ENCODE measurements at regions not wholly inside any gene's neighbourhood (a gene's known extent, or its start where the extent isn't known, plus 50 kb on each side); places are given as distances from the start of the nearest gene placed in this dataset.

DNA sequence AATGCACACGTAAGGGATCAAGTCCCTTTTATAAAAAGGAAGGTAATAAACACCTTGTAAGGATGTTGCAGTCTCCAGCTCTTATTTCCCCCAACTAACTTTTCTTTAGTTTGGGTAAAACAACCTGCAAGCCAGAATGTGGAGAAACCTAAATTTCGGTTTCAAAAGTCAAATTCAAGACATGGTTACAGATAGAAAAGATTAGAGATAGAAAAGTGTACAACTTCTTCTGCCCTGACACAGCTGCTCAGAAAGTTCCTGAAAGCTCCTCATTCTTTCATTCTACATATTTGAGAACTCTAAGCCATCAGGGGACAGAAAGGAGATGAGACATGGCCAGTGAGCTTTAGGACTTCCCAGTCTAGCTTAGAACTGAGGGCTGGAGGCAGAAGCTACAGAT, 574.9 kb downstream of the DIPK2A start:
- no peak for TF ChIP-seq EGR1 (IDR thresholded peaks at IDR 0.05)
- TF ChIP-seq, protein P1, sequence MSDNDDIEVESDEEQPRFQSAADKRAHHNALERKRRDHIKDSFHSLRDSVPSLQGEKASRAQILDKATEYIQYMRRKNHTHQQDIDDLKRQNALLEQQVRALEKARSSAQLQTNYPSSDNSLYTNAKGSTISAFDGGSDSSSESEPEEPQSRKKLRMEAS (IDR thresholded peaks at IDR 0.05), result no peak
- no peak for TF ChIP-seq RAD21 (IDR thresholded peaks at IDR 0.05; ENCODE audit: low read depth)
- TF ChIP-seq CREB1 (IDR thresholded peaks at IDR 0.05; ENCODE audit: low read depth), result no peak
- no peak for TF ChIP-seq CEBPB (IDR thresholded peaks at IDR 0.05)
- no peak for TF ChIP-seq NFIC (IDR thresholded peaks at IDR 0.05)
- no peak for TF ChIP-seq EP300 (IDR thresholded peaks at IDR 0.05; ENCODE audit: borderline replicate concordance)
- TF ChIP-seq YY1 (IDR thresholded peaks at IDR 0.05; ENCODE audit: low read depth), result no peak
- TF ChIP-seq, protein P2, sequence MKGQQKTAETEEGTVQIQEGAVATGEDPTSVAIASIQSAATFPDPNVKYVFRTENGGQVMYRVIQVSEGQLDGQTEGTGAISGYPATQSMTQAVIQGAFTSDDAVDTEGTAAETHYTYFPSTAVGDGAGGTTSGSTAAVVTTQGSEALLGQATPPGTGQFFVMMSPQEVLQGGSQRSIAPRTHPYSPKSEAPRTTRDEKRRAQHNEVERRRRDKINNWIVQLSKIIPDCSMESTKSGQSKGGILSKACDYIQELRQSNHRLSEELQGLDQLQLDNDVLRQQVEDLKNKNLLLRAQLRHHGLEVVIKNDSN (IDR thresholded peaks at IDR 0.05), result no peak
- TF ChIP-seq, protein P3, sequence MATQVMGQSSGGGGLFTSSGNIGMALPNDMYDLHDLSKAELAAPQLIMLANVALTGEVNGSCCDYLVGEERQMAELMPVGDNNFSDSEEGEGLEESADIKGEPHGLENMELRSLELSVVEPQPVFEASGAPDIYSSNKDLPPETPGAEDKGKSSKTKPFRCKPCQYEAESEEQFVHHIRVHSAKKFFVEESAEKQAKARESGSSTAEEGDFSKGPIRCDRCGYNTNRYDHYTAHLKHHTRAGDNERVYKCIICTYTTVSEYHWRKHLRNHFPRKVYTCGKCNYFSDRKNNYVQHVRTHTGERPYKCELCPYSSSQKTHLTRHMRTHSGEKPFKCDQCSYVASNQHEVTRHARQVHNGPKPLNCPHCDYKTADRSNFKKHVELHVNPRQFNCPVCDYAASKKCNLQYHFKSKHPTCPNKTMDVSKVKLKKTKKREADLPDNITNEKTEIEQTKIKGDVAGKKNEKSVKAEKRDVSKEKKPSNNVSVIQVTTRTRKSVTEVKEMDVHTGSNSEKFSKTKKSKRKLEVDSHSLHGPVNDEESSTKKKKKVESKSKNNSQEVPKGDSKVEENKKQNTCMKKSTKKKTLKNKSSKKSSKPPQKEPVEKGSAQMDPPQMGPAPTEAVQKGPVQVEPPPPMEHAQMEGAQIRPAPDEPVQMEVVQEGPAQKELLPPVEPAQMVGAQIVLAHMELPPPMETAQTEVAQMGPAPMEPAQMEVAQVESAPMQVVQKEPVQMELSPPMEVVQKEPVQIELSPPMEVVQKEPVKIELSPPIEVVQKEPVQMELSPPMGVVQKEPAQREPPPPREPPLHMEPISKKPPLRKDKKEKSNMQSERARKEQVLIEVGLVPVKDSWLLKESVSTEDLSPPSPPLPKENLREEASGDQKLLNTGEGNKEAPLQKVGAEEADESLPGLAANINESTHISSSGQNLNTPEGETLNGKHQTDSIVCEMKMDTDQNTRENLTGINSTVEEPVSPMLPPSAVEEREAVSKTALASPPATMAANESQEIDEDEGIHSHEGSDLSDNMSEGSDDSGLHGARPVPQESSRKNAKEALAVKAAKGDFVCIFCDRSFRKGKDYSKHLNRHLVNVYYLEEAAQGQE (IDR thresholded peaks at IDR 0.05; ENCODE audit: low read depth), result no peak
- no peak for TF ChIP-seq TCF12 (IDR thresholded peaks at IDR 0.05; ENCODE audit: low read depth)
- no peak for TF ChIP-seq TEAD4 (IDR thresholded peaks at IDR 0.05)
- no peak for TF ChIP-seq FOXM1 (IDR thresholded peaks at IDR 0.05; ENCODE audit: borderline replicate concordance, low read depth)
- TF ChIP-seq TAF1 (IDR thresholded peaks at IDR 0.05; ENCODE audit: low read depth), result no peak
